ENCODE measurements at regions not wholly inside any gene's neighbourhood (a gene's known extent, or its start where the extent isn't known, plus 50 kb on each side); places are given as distances from the start of the nearest gene placed in this dataset.

- no peak overlapping the region for H3K14ac ChIP-seq (ENCODE audit: insufficient read depth, low read length)
- H4K91ac ChIP-seq (ENCODE audit: insufficient read length, low read depth, low read length), result no peak overlapping the region
- no peak for DNase-seq
- no peak overlapping the region for H2BK120ac ChIP-seq (ENCODE audit: low read depth, low read length, poor library complexity, severe bottlenecking)
- no peak overlapping the region for H2BK5ac ChIP-seq (ENCODE audit: insufficient read length, low read length)
- peaks cover 83 to 98% of the 10 kb centered on the region in 2 experiments for H3K9me3 Mint-ChIP-seq
- no CpG with 5 or more reads among the region's 5 CpGs for WGBS (ENCODE audit: extremely low coverage, insufficient read length, low lambda C conversion rate)
- no peak overlapping the region for H3K27ac ChIP-seq (ENCODE audit: insufficient read length, low read depth, low read length)
- peaks cover 0 to 36% (median 8%) of the 10 kb centered on the region in 3 experiments; a peak in 6 of 7 replicates for H3K36me3 Mint-ChIP-seq (ENCODE audit: insufficient read depth in 1 of 3, low read depth in 3 of 3)
- H4K8ac ChIP-seq (replicated peaks; ENCODE audit: insufficient read length, low read depth, low read length), result no peak overlapping the region
- H3K9me3 ChIP-seq (ENCODE audit: control insufficient read depth, low read depth, low read length), result peaks cover 74% of the 10 kb centered on the region
- H2AK5ac ChIP-seq (ENCODE audit: insufficient read length, low read length), result no peak overlapping the region
- H3K23me2 ChIP-seq (ENCODE audit: insufficient read length, low read depth, low read length, poor library complexity, severe bottlenecking), result no peaks in the 10 kb centered on the region
- no peak overlapping the region for H3K27ac Mint-ChIP-seq
- H3K4me3 Mint-ChIP-seq, result no peak overlapping the region
- H3K79me1 ChIP-seq (ENCODE audit: insufficient read depth, low read depth, low read length, poor library complexity, severe bottlenecking), result no peaks in the 10 kb centered on the region
- no peak overlapping the region for H3K9ac ChIP-seq (ENCODE audit: extremely low read depth, insufficient read length, low read length)
- H3K23ac ChIP-seq (ENCODE audit: insufficient read length, low read depth, low read length), result no peak overlapping the region
- no peaks in the 10 kb centered on the region for H3K27me3 ChIP-seq (ENCODE audit: insufficient read depth, low read length)
- no peak overlapping the region for H3T11ph ChIP-seq (ENCODE audit: low read length)
- H2BK15ac ChIP-seq (ENCODE audit: low read depth, low read length), result no peak overlapping the region
- TF ChIP-seq CTCF (conservative IDR thresholded peaks at IDR 0.05), result no peak
- no peak overlapping the region for H4K5ac ChIP-seq (ENCODE audit: insufficient read length, low read depth, low read length)
- H3K18ac ChIP-seq (ENCODE audit: insufficient read length, low read depth, low read length), result no peak overlapping the region
- no peak overlapping the region for H2AFZ ChIP-seq (ENCODE audit: low read length)
- no peak overlapping the region for H3K4me2 ChIP-seq (ENCODE audit: insufficient read depth, insufficient read length, low read length)
- no peaks in the 10 kb centered on the region for H4K20me1 ChIP-seq (ENCODE audit: control insufficient read depth, insufficient read depth, insufficient read length)
- no peaks in the 10 kb centered on the region; the same call in 1 of the 2 replicates for H3K27me3 Mint-ChIP-seq (ENCODE audit: low read depth)
- no peak overlapping the region for H3K56ac ChIP-seq (ENCODE audit: insufficient read length, low read depth, low read length)
- no peaks in the 10 kb centered on the region for H3K4me1 ChIP-seq (ENCODE audit: insufficient read depth, low read length)
- no peak overlapping the region for H3K4ac ChIP-seq (ENCODE audit: low read depth, low read length)
- no peak overlapping the region for H2BK20ac ChIP-seq (ENCODE audit: low read depth, low read length, poor library complexity, severe bottlenecking)
- no peak overlapping the region for H2BK12ac ChIP-seq (ENCODE audit: insufficient read length, low read depth, low read length)
- no peaks in the 10 kb centered on the region for H3K79me2 ChIP-seq (ENCODE audit: insufficient read depth, low read length)
- H3K4me1 Mint-ChIP-seq, result no peaks in the 10 kb centered on the region
These were observed 62.3 kb upstream of the PAGE3 start for GRCh38 chrX:55326985-55327384.

All from H9 (cell line).